GM18508 (cell line): ENCODE measurements at regions not wholly inside any gene's neighbourhood (a gene's known extent, or its start where the extent isn't known, plus 50 kb on each side); places are given as distances from the start of the nearest gene placed in this dataset.

Source experiments
- ATAC-seq: cut with Tn5 transposase; IDR thresholded peaks from one replicate; pipeline ENCODE4 v1.9.1; 2021; ENCODE audit warnings: moderate number of reproducible peaks; ENCODE audit not compliant: insufficient read depth, unreplicated experiment

GRCh38 chr16:80062361-80063030, 462.0 kb upstream of the MAF start:
- no peak for ATAC-seq

- no peak for ATAC-seq
Observed at GRCh38 chr16:80060470-80060869, 459.9 kb upstream of the MAF start.

- ATAC-seq, result no peak
Observed at GRCh38 chr16:80059836-80060235, 459.3 kb upstream of the MAF start.

GRCh38 chr16:80058214-80058613, 457.7 kb upstream of the MAF start:
- no peak for ATAC-seq

GRCh38 chr16:80056324-80056723, 455.8 kb upstream of the MAF start:
- ATAC-seq, result no peak

GRCh38 chr16:80055831-80056230, 455.3 kb upstream of the MAF start:
- no peak for ATAC-seq

- ATAC-seq, result no peak
Observed at GRCh38 chr16:80054647-80055046, 454.1 kb upstream of the MAF start.

- ATAC-seq, result no peak
Observed at GRCh38 chr16:80051040-80051439, 450.5 kb upstream of the MAF start.

GRCh38 chr16:80048250-80048649, 447.7 kb upstream of the MAF start:
- ATAC-seq, result no peak

- no peak for ATAC-seq
Observed at GRCh38 chr16:80047842-80048241, 447.3 kb upstream of the MAF start.

GRCh38 chr16:80046848-80047247, 446.3 kb upstream of the MAF start:
- no peak for ATAC-seq

- ATAC-seq, result no peak
Observed at GRCh38 chr16:80046261-80046660, 445.7 kb upstream of the MAF start.

GRCh38 chr16:80045861-80046260, 445.3 kb upstream of the MAF start:
- no peak for ATAC-seq

- no peak for ATAC-seq
Observed at GRCh38 chr16:80041410-80041809, 440.9 kb upstream of the MAF start.

GRCh38 chr16:80040814-80041213, 440.3 kb upstream of the MAF start:
- no peak for ATAC-seq

- no peak for ATAC-seq
Observed at GRCh38 chr16:80040413-80040812, 439.9 kb upstream of the MAF start.

GRCh38 chr16:80039777-80040176, 439.2 kb upstream of the MAF start:
- no peak for ATAC-seq

- ATAC-seq, result no peak
Observed at GRCh38 chr16:80038566-80038965, 438.0 kb upstream of the MAF start.

GRCh38 chr16:80034948-80035663, 434.6 kb upstream of the MAF start:
- ATAC-seq, result no peak

GRCh38 chr16:80034469-80034826, 433.9 kb upstream of the MAF start:
- ATAC-seq, result no peak

GRCh38 chr16:80033783-80034468, 433.4 kb upstream of the MAF start:
- ATAC-seq, result no peak
